ENCODE measurements at regions not wholly inside any gene's neighbourhood (a gene's known extent, or its start where the extent isn't known, plus 50 kb on each side); places are given as distances from the start of the nearest gene placed in this dataset.
"Not testable (repeated sequence)": the region's sequence is repeated elsewhere in the genome, so short reads cannot be mapped to it uniquely, and the experiment has no call there.

- Histone ChIP-seq H3K27ac (ENCODE audit: low read length) (no peak overlapping the region), H3K27me3 (ENCODE audit: low read depth, low read length) (no peaks in the 10 kb centered on the region), H3K36me3 (replicated peaks; ENCODE audit: low read depth, low read length) (no peaks in the 10 kb centered on the region), H2AFZ (ENCODE audit: low read depth, low read length) (no peak overlapping the region), H3K4me1 (ENCODE audit: low read length) (no peaks in the 10 kb centered on the region), H3K4me3 (ENCODE audit: low read length) (no peak overlapping the region), H3K9ac (ENCODE audit: low read length) (no peak overlapping the region), H3K4me2 (ENCODE audit: low read length) (no peak overlapping the region), H4K20me1 (ENCODE audit: insufficient read depth, low read length) (no peaks in the 10 kb centered on the region), H3K9me3 (ENCODE audit: insufficient read depth, low read length) (no peaks in the 10 kb centered on the region), H3K79me2 (ENCODE audit: low read length) (no peaks in the 10 kb centered on the region)
- TF ChIP-seq CTCF (IDR thresholded peaks at IDR 0.05; ENCODE audit: low read depth, low read length), result no peak
- no peak for TF ChIP-seq EZH2phosphoT487 (IDR thresholded peaks at IDR 0.05; ENCODE audit: low read depth)
Observed at GRCh38 chr16:88197481-88198456, 185.0 kb upstream of the ZNF469 start.

- H4K20me1 ChIP-seq (ENCODE audit: insufficient read depth, low read length); H3K9ac ChIP-seq (ENCODE audit: low read length); H3K4me1 ChIP-seq (ENCODE audit: low read length); H3K4me2 ChIP-seq (ENCODE audit: low read length); H3K27ac ChIP-seq (ENCODE audit: low read length); H3K36me3 ChIP-seq (replicated peaks; ENCODE audit: low read depth, low read length); H3K79me2 ChIP-seq (ENCODE audit: low read length); H2AFZ ChIP-seq (ENCODE audit: low read depth, low read length); H3K27me3 ChIP-seq (ENCODE audit: low read depth, low read length); H3K9me3 ChIP-seq (ENCODE audit: insufficient read depth, low read length); H3K4me3 ChIP-seq (ENCODE audit: low read length): not testable (repeated sequence)
Observed at GRCh38 chr16:88198457-88199295, 184.1 kb upstream of the ZNF469 start.

- not testable (repeated sequence) for H3K4me2 ChIP-seq (ENCODE audit: low read length); H3K4me3 ChIP-seq (ENCODE audit: low read length); H2AFZ ChIP-seq (ENCODE audit: low read depth, low read length); H3K79me2 ChIP-seq (ENCODE audit: low read length); H3K4me1 ChIP-seq (ENCODE audit: low read length); H3K27me3 ChIP-seq (ENCODE audit: low read depth, low read length); H3K9me3 ChIP-seq (ENCODE audit: insufficient read depth, low read length); H3K27ac ChIP-seq (ENCODE audit: low read length); H4K20me1 ChIP-seq (ENCODE audit: insufficient read depth, low read length); H3K9ac ChIP-seq (ENCODE audit: low read length); H3K36me3 ChIP-seq (replicated peaks; ENCODE audit: low read depth, low read length)
Observed at GRCh38 chr16:88199296-88200153, 183.2 kb upstream of the ZNF469 start.

- not testable (repeated sequence) for H3K79me2 ChIP-seq (ENCODE audit: low read length); H3K9me3 ChIP-seq (ENCODE audit: insufficient read depth, low read length); H3K9ac ChIP-seq (ENCODE audit: low read length); H3K27me3 ChIP-seq (ENCODE audit: low read depth, low read length); H2AFZ ChIP-seq (ENCODE audit: low read depth, low read length); H3K4me2 ChIP-seq (ENCODE audit: low read length); H3K4me1 ChIP-seq (ENCODE audit: low read length); H3K4me3 ChIP-seq (ENCODE audit: low read length); H3K36me3 ChIP-seq (replicated peaks; ENCODE audit: low read depth, low read length); H3K27ac ChIP-seq (ENCODE audit: low read length); H4K20me1 ChIP-seq (ENCODE audit: insufficient read depth, low read length)
Observed at GRCh38 chr16:88200154-88200895, 182.4 kb upstream of the ZNF469 start.

GRCh38 chr16:88200896-88201185 lies 181.9 kb upstream of the ZNF469 start:
- Histone ChIP-seq H3K27me3 (ENCODE audit: low read depth, low read length) (no peaks in the 10 kb centered on the region), H3K9ac (ENCODE audit: low read length) (no peak overlapping the region), H3K79me2 (ENCODE audit: low read length) (no peaks in the 10 kb centered on the region), H3K27ac (ENCODE audit: low read length) (no peak overlapping the region), H3K4me1 (ENCODE audit: low read length) (no peaks in the 10 kb centered on the region), H2AFZ (ENCODE audit: low read depth, low read length) (no peak overlapping the region), H3K4me3 (ENCODE audit: low read length) (no peak overlapping the region), H3K4me2 (ENCODE audit: low read length) (no peak overlapping the region), H3K36me3 (replicated peaks; ENCODE audit: low read depth, low read length) (no peaks in the 10 kb centered on the region), H4K20me1 (ENCODE audit: insufficient read depth, low read length) (no peaks in the 10 kb centered on the region), H3K9me3 (ENCODE audit: insufficient read depth, low read length) (no peaks in the 10 kb centered on the region)
- no peak for TF ChIP-seq EZH2phosphoT487 (IDR thresholded peaks at IDR 0.05; ENCODE audit: low read depth)
- no peak for TF ChIP-seq CTCF (IDR thresholded peaks at IDR 0.05; ENCODE audit: low read depth, low read length)

GRCh38 chr16:88201611-88202010 lies 181.1 kb upstream of the ZNF469 start:
- H3K27me3 ChIP-seq (ENCODE audit: low read depth, low read length); H4K20me1 ChIP-seq (ENCODE audit: insufficient read depth, low read length); H3K36me3 ChIP-seq (replicated peaks; ENCODE audit: low read depth, low read length); H3K4me1 ChIP-seq (ENCODE audit: low read length); H3K4me3 ChIP-seq (ENCODE audit: low read length); H3K27ac ChIP-seq (ENCODE audit: low read length); H3K4me2 ChIP-seq (ENCODE audit: low read length); H3K9me3 ChIP-seq (ENCODE audit: insufficient read depth, low read length); H2AFZ ChIP-seq (ENCODE audit: low read depth, low read length); H3K9ac ChIP-seq (ENCODE audit: low read length); H3K79me2 ChIP-seq (ENCODE audit: low read length): not testable (repeated sequence)
